ENCODE measurements at regions not wholly inside any gene's neighbourhood (a gene's known extent, or its start where the extent isn't known, plus 50 kb on each side); places are given as distances from the start of the nearest gene placed in this dataset.

DNA sequence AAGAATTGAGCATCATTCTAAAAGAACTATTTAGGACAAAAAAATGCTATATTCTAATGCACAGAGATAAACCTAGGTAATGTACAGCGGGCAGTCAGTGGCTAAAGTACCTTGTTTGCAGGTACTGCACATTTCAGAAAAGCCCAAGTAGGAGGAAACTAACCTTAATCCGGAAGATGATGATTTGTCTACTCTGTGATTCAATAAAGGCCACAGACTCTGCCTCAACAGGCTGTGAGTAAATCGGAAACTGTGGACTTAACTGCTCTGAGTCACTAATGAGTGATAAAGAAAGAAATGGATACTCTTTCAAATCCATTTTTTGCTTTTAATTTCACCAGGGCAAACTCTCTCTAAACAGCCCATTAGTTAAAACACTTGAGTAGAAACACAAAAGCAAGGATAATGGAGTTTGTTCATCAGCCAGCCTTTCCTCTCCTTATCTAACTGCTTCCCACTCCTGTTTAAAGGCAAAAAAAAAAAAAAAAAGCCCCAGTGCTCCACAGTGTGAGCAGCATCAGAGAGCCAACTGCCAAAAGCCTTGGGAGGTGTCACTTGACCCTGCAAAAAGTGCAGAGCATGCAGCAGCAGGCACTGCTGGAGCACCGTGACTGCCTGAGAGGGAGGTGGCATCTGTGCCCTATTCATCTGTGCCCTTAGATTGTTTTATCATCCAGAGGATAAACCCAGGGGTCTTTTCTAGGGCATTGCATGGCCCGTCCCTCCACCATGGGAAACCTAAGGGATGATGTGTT lies 187.7 kb downstream of the SATB1 start:
- Histone ChIP-seq H3K27me3 (no peaks in the 10 kb centered on the region), H3K9ac (ENCODE audit: low read depth in 2 of 2, low read length in 2 of 2) (no peak overlapping the region), H3K27ac (no peak overlapping the region), H3K36me3 (no peaks in the 10 kb centered on the region), H3K4me1 (no peaks in the 10 kb centered on the region), H3K4me3 (no peak overlapping the region), H3K9me3 (no peaks in the 10 kb centered on the region)
- intact Hi-C loops (cut with DNase I), result no loop called here
- TF ChIP-seq, protein P1, sequence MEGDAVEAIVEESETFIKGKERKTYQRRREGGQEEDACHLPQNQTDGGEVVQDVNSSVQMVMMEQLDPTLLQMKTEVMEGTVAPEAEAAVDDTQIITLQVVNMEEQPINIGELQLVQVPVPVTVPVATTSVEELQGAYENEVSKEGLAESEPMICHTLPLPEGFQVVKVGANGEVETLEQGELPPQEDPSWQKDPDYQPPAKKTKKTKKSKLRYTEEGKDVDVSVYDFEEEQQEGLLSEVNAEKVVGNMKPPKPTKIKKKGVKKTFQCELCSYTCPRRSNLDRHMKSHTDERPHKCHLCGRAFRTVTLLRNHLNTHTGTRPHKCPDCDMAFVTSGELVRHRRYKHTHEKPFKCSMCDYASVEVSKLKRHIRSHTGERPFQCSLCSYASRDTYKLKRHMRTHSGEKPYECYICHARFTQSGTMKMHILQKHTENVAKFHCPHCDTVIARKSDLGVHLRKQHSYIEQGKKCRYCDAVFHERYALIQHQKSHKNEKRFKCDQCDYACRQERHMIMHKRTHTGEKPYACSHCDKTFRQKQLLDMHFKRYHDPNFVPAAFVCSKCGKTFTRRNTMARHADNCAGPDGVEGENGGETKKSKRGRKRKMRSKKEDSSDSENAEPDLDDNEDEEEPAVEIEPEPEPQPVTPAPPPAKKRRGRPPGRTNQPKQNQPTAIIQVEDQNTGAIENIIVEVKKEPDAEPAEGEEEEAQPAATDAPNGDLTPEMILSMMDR (IDR thresholded peaks at IDR 0.05), result no peak
- no peak for DNase-seq

DNA sequence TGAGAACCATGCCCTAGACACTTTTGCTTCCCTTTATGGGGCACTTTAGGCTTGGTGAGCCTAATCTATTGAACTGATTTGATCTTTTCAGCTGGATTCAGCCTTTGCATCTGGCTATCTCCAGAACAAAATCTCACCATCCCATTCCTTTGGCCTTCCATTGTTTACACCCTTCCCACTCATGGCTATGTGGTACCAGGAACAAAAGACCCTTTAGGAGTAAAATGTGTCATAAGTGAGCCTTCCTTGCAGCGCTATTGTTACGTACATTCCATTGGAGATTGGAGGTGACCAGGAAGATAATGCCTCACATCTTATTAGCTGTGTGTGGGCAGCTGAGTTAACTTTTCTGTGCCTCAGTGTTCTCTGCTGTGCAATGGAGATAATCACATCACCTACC lies 188.4 kb downstream of the SATB1 start:
- Histone ChIP-seq H3K4me1 (no peaks in the 10 kb centered on the region), H3K9me3 (no peaks in the 10 kb centered on the region), H3K4me3 (no peak overlapping the region), H3K27me3 (no peaks in the 10 kb centered on the region), H3K27ac (no peak overlapping the region), H3K9ac (ENCODE audit: low read depth in 2 of 2, low read length in 2 of 2) (no peak overlapping the region), H3K36me3 (no peaks in the 10 kb centered on the region)
- TF ChIP-seq, protein P1 (IDR thresholded peaks at IDR 0.05), result no peak
- intact Hi-C loops (cut with DNase I), result no loop called here
- no peak for DNase-seq

DNA sequence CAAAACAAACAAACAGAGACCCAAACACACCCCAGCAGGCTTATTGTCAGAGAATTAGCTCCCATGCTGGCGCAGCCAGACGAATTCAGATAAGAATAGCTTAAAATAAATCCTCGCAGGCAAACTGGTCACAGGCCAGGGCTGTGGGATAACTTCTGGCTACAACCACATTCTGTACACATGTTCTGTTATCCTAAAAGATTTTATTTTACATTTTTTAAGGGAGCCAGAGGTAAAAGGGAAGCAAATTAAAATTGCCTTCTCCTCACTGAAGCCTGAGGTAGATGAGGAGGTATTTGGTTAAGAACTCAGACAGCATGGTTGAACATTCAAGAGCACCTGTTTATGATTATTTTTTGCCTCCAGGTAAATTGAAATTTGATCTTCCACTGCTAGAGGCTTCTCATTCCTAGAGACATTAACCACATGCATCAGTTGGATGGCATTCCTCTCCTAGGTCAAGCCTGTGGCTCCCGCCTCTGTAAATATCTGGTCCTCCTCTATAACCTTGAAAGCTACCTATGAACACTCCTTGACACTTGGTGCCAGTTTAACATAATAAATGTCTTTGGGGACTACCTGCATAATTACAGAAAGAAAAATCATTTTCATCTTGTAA lies 190.3 kb downstream of the SATB1 start:
- no peaks in the 10 kb centered on the region for H3K36me3 ChIP-seq
- no peak overlapping the region for H3K9ac ChIP-seq (ENCODE audit: low read depth in 2 of 2, low read length in 2 of 2)
- H3K9me3 ChIP-seq, result no peaks in the 10 kb centered on the region
- no peak overlapping the region for H3K4me3 ChIP-seq
- no peaks in the 10 kb centered on the region for H3K27me3 ChIP-seq
- no peaks in the 10 kb centered on the region for H3K4me1 ChIP-seq
- no peak overlapping the region for H3K27ac ChIP-seq
- intact Hi-C loops (cut with DNase I), result no loop called here
- no peak for DNase-seq
- TF ChIP-seq, protein P1 (IDR thresholded peaks at IDR 0.05), result no peak

DNA sequence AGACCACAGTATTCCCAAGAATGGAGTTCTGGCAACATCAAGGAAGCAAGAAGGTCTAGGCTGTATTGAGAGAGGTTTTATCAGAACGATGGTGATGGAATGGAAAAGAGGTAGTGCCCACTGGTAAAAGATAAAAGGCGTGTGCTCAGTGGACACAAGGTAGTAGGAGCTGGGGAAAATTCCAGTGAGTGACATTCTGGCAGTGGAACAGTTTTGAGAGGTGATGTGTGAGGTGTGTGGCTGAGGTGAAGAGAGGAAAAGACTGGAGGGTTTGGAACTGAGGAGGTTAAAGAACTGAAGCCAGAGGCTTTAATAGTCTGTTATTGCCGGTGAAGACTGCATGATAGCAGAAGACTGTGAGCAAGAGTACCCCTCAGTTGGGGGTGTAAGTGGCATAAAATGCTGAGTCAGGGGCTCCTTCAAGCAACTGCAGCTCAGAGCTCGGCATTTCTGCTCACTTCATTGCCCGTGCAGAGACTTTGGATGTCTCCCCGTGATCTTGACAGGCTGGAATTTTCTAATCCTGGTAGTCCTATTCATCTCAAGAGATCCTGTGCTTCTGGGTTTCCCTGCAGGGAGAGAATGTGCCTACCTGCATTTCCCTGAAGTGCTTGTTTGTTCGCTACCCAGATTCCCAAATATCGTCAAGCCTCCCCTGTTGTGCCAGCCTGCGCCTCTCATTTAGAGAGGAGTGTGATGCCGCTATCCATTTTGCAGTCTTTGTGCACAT lies 191.0 kb downstream of the SATB1 start:
- intact Hi-C loops (cut with DNase I), result no loop called here
- TF ChIP-seq, protein P1 (IDR thresholded peaks at IDR 0.05), result no peak
- H3K36me3 ChIP-seq, result no peaks in the 10 kb centered on the region
- H3K9ac ChIP-seq (ENCODE audit: low read depth in 2 of 2, low read length in 2 of 2), result no peak overlapping the region
- H3K27ac ChIP-seq, result no peak overlapping the region
- no peaks in the 10 kb centered on the region for H3K4me1 ChIP-seq
- no peaks in the 10 kb centered on the region for H3K27me3 ChIP-seq
- H3K4me3 ChIP-seq, result no peak overlapping the region
- no peaks in the 10 kb centered on the region for H3K9me3 ChIP-seq
- no peak for DNase-seq

DNA sequence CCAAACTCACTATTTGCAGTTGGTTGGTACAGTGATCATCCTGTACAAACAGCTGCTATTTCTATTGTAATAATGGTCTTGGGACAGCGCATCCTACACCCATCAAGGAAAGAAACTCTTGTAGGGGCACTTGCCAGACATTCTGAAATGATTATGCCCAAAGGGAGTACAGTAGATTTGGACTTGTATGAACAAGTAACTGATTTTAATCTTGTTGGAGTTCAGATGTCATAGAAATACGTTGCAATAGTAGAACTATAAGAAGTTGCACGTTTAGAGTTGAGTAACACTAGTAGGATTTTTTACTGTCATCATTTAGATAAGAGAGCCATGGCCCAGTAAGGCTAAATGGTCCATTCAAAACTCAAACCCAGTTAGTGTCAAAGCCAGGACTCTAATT lies 192.8 kb downstream of the SATB1 start:
- Histone ChIP-seq H3K27ac (no peak overlapping the region), H3K4me1 (no peaks in the 10 kb centered on the region), H3K36me3 (no peaks in the 10 kb centered on the region), H3K27me3 (no peaks in the 10 kb centered on the region), H3K9me3 (no peaks in the 10 kb centered on the region), H3K9ac (ENCODE audit: low read depth in 2 of 2, low read length in 2 of 2) (no peak overlapping the region), H3K4me3 (no peak overlapping the region)
- intact Hi-C loops (cut with DNase I), result no loop called here
- DNase-seq, result no peak
- TF ChIP-seq, protein P1 (IDR thresholded peaks at IDR 0.05), result no peak
